H1 (cell line): ENCODE measurements at regions not wholly inside any gene's neighbourhood (a gene's known extent, or its start where the extent isn't known, plus 50 kb on each side); places are given as distances from the start of the nearest gene placed in this dataset.

ENCODE experiments used
- CTCF ChIA-PET: fragments of 300-600 bp; sonication (Branson Sonifier 250); formaldehyde crosslinking; loops from one replicate; lab custom pipeline; 2021; ENCODE audit not compliant: partially characterized antibody; lab: Charles Lee
- POLR2A ChIA-PET: fragments of 300-600 bp; sonication (Branson Sonifier 250); formaldehyde crosslinking; loops from one replicate; lab custom pipeline; 2021; ENCODE audit warnings: inconsistent platforms; ENCODE audit not compliant: partially characterized antibody; lab: Charles Lee
- DNase-seq, 2 experiments: peaks; one replicate each; pipeline versions ENCODE4 v3.0.0 to v3.0.0-alpha.2; 2010 to 2022; ENCODE audit warnings: low spot score in 2 of 2, low read depth in 1 of 2, mixed read lengths in 1 of 2
- FAIRE-seq: peaks from 2 replicates; lab custom pipeline; 2011; peaks lifted over from hg19 to GRCh38; lab: Jason Lieb, UNC
- H2AFZ ChIP-seq: 2 replicates; pipeline ENCODE4 v1.8.1; 2012; ENCODE audit warnings: low read length, inconsistent platforms
- H2AK5ac ChIP-seq: 2 replicates; pipeline ENCODE4 v1.6.1; 2013; ENCODE audit warnings: low read depth, low read length
- H2BK120ac ChIP-seq: replicated peaks from 2 replicates; pipeline ENCODE3; 2013; ENCODE audit warnings: low read depth, low read length, inconsistent platforms
- H2BK12ac ChIP-seq: 2 replicates; pipeline ENCODE4 v1.6.1; 2013; ENCODE audit warnings: low read depth, low read length
- H2BK15ac ChIP-seq: 2 replicates; pipeline ENCODE4 v1.6.1; 2013; ENCODE audit warnings: low read length
- H2BK20ac ChIP-seq: 2 replicates; pipeline ENCODE4 v1.6.1; 2013; ENCODE audit warnings: low read length
- H2BK5ac ChIP-seq: 2 replicates; pipeline ENCODE4 v1.6.1; 2013; ENCODE audit warnings: low read depth, low read length
- H3K14ac ChIP-seq: 2 replicates; pipeline ENCODE4 v1.6.1; 2013; ENCODE audit warnings: inconsistent platforms; ENCODE audit not compliant: insufficient read length
- H3K18ac ChIP-seq: 2 replicates; pipeline ENCODE4 v1.6.1; 2013; ENCODE audit warnings: low read length; ENCODE audit errors: extremely low read depth
- H3K23ac ChIP-seq: 2 replicates; pipeline ENCODE4 v1.6.1; 2013; ENCODE audit warnings: inconsistent platforms; ENCODE audit not compliant: insufficient read length
- H3K23me2 ChIP-seq: 2 replicates; pipeline ENCODE4 v1.6.1; 2013; ENCODE audit warnings: low read depth, low read length
- H3K27ac ChIP-seq: 2 replicates; pipeline ENCODE4 v1.6.1; 2011; ENCODE audit warnings: low read depth, low read length, inconsistent platforms
- H3K27me3 ChIP-seq, 4 experiments: replicated peaks in 1 of 4; 1 replicate in 1 of 4; 2 replicates in 3 of 4; pipeline versions ENCODE4 v1.6.1 to v1.8.1; 2011 to 2013; ENCODE audit warnings: low read length in 3 of 4, mild to moderate bottlenecking in 3 of 4, inconsistent platforms in 2 of 4, mixed read lengths in 2 of 4, moderate library complexity in 1 of 4; ENCODE audit not compliant: control insufficient read depth in 3 of 4, insufficient read depth in 3 of 4; ENCODE audit errors: extremely low read depth in 1 of 4
- H3K36me3 ChIP-seq, 4 experiments: 2 replicates each; pipeline versions ENCODE4 v1.6.1 to v1.8.1; 2011 to 2013; ENCODE audit warnings: mild to moderate bottlenecking in 4 of 4, low read length in 3 of 4, moderate library complexity in 2 of 4, control low read depth in 1 of 4, inconsistent platforms in 1 of 4; ENCODE audit not compliant: insufficient read depth in 4 of 4, control insufficient read depth in 2 of 4
- H3K4ac ChIP-seq: replicated peaks from 2 replicates; pipeline ENCODE3; 2013; ENCODE audit warnings: low read length, low read depth, mixed read lengths, inconsistent platforms; ENCODE audit not compliant: insufficient read length
- H3K4me1 ChIP-seq, 4 experiments: replicated peaks in 1 of 4; 1 replicate in 1 of 4; 2 replicates in 3 of 4; pipeline versions ENCODE4 v1.6.1 to v1.8.1; 2011 to 2013; ENCODE audit warnings: low read length in 3 of 4, inconsistent platforms in 2 of 4, mixed read lengths in 1 of 4; ENCODE audit not compliant: insufficient read depth in 4 of 4, control insufficient read depth in 3 of 4
- H3K4me2 ChIP-seq, 2 experiments: 2 replicates each; pipeline versions ENCODE4 v1.6.1 to v1.8.1; 2011 to 2013; ENCODE audit warnings: low read depth in 2 of 2, low read length in 2 of 2, control low read depth in 1 of 2, inconsistent platforms in 1 of 2, mild to moderate bottlenecking in 1 of 2; ENCODE audit not compliant: insufficient read depth in 1 of 2
- H3K4me3 ChIP-seq, 4 experiments: fragments of 200-600, 300-600 bp in 1 of 4; sonication (generic), shearing (Covaris generic), sonication (Bioruptor Twin) in 1 of 4; 2 replicates each; pipeline versions ENCODE4 v1.5.1 to v1.8.1; 2011 to 2016; ENCODE audit warnings: low read length in 4 of 4, low read depth in 3 of 4, control low read depth in 2 of 4, inconsistent platforms in 2 of 4, mild to moderate bottlenecking in 2 of 4, mixed read lengths in 1 of 4, moderate library complexity in 1 of 4; ENCODE audit not compliant: insufficient read depth in 2 of 4; ENCODE audit errors: extremely low read depth in 1 of 4
- H3K56ac ChIP-seq: replicated peaks from 2 replicates; pipeline ENCODE3; 2013; ENCODE audit warnings: low read depth, mild to moderate bottlenecking, mixed read lengths, low read length, inconsistent platforms; ENCODE audit not compliant: insufficient read length
- H3K79me1 ChIP-seq: 2 replicates; pipeline ENCODE4 v1.6.1; 2013; ENCODE audit warnings: low read depth, low read length, control low read depth
- H3K79me2 ChIP-seq, 2 experiments: 2 replicates each; pipeline versions ENCODE4 v1.6.1 to v1.8.1; 2012 to 2013; ENCODE audit warnings: low read length in 2 of 2, mild to moderate bottlenecking in 2 of 2, inconsistent platforms in 1 of 2; ENCODE audit not compliant: insufficient read depth in 2 of 2, control insufficient read depth in 1 of 2
- H3K9ac ChIP-seq, 4 experiments: replicated peaks in 1 of 4; 1 replicate in 1 of 4; 2 replicates in 3 of 4; pipeline versions ENCODE4 v1.6.1 to v1.8.1; 2011 to 2013; ENCODE audit warnings: low read depth in 3 of 4, low read length in 3 of 4, control low read depth in 2 of 4, mild to moderate bottlenecking in 2 of 4, moderate library complexity in 2 of 4, inconsistent platforms in 1 of 4; ENCODE audit errors: extremely low read depth in 1 of 4
- H3K9me3 ChIP-seq, 2 experiments: 2 replicates each; pipeline versions ENCODE4 v1.6.1 to v1.8.1; 2012 to 2013; ENCODE audit warnings: mild to moderate bottlenecking in 2 of 2, moderate library complexity in 2 of 2, control low read depth in 1 of 2, inconsistent platforms in 1 of 2, low read depth in 1 of 2, low read length in 1 of 2, mixed read lengths in 1 of 2; ENCODE audit not compliant: insufficient read depth in 2 of 2
- H4K20me1 ChIP-seq, 2 experiments: replicated peaks in 1 of 2; 2 replicates each; pipeline versions ENCODE3 to v1.8.1; 2011 to 2013; ENCODE audit warnings: inconsistent platforms in 2 of 2, low read length in 2 of 2, mild to moderate bottlenecking in 1 of 2; ENCODE audit not compliant: insufficient read depth in 2 of 2, control insufficient read depth in 1 of 2
- H4K5ac ChIP-seq: 2 replicates; pipeline ENCODE4 v1.6.1; 2013; ENCODE audit warnings: low read length, low read depth, mixed read lengths, inconsistent platforms; ENCODE audit not compliant: insufficient read length
- H4K8ac ChIP-seq: 2 replicates; pipeline ENCODE4 v1.8.0; 2013; ENCODE audit warnings: mild to moderate bottlenecking, moderate library complexity, low read length, inconsistent platforms; ENCODE audit not compliant: insufficient read depth; ENCODE audit errors: extremely low read depth
- H4K91ac ChIP-seq: replicated peaks from 2 replicates; pipeline ENCODE3; 2013; ENCODE audit warnings: low read length, mixed read lengths, inconsistent platforms; ENCODE audit not compliant: insufficient read length
- BACH1 ChIP-seq: IDR thresholded peaks from 2 replicates; pipeline ENCODE4 v1.6.1; 2012; ENCODE audit warnings: low read length, improper control_type of control experiment
- MAFK ChIP-seq: IDR thresholded peaks from 2 replicates; pipeline ENCODE4 v1.6.1; 2012; ENCODE audit warnings: low read depth, mild to moderate bottlenecking, improper control_type of control experiment, low read length
- RBBP5 ChIP-seq: IDR thresholded peaks from 2 replicates; pipeline ENCODE4 v1.7.1; 2012; ENCODE audit warnings: low read depth, mild to moderate bottlenecking, inconsistent platforms, low read length, moderate library complexity, borderline replicate concordance
- WGBS, 2 experiments: shearing (Covaris generic) in 1 of 2; methylation state at CpG; one replicate each; pipeline versions ENCODE4 v1.1.6 to v1.1.7; 2013 to 2015; ENCODE audit warnings: low lambda C conversion rate in 2 of 2, mixed read lengths in 2 of 2, inconsistent platforms in 1 of 2, low coverage in 1 of 2, missing lambda C conversion rate in 1 of 2; ENCODE audit not compliant: insufficient replicate concordance in 2 of 2, insufficient coverage in 1 of 2, insufficient read length in 1 of 2; ENCODE audit errors: extremely low coverage in 1 of 2, missing lambda C conversion rate in 1 of 2; 5-methylcytosine and 5-hydroxymethylcytosine counted together

DNA sequence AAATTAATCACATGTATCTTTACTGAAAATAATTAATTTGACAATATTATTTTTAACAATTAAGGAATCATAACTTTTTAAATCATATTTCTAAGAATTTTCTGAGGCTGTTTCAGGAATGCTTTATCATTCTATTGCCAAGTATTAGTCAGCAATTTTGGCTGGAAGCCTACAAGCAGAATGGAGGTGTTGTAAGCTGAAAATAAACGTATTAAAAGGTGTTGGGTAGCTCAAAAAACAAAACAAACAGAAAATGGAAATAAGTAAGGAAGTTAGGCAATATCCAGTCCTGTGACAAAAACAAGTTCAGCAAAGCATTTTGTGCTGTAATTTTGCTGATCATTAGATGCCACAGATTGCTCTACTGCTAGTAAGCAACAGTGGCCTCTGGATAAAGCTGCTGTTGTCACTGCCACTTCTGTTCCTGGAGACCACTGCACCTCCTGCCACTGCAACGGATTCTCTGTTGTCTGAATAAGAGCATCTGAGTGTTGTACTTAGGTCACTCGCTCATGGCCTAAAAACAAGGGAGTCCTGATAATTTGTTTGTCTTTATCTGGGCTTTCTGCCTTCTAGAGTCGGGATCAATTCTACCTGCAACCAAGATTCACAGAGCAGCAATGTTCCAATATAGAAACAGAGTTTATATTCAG lies 63.5 kb upstream of the SLITRK3 start:
- Histone ChIP-seq H3K36me3 (no peaks in the 10 kb centered on the region), H2BK15ac (no peak overlapping the region), H2AK5ac (no peak overlapping the region), H3K4me1 (no peaks in the 10 kb centered on the region), H3K23me2 (no peaks in the 10 kb centered on the region), H4K20me1 (no peaks in the 10 kb centered on the region), H3K9me3 (no peaks in the 10 kb centered on the region), H4K91ac (no peak overlapping the region), H3K23ac (no peak overlapping the region), H3K27ac (no peak overlapping the region), H3K4me3 (no peak overlapping the region), H4K8ac (no peak overlapping the region), H3K79me2 (no peaks in the 10 kb centered on the region), H3K56ac (no peak overlapping the region), H3K27me3 (no peaks in the 10 kb centered on the region), H4K5ac (no peak overlapping the region), H3K79me1 (no peaks in the 10 kb centered on the region), H2BK12ac (no peak overlapping the region; the same call in 1 of the 2 replicates), H3K14ac (no peak overlapping the region), H3K4ac (no peak overlapping the region), H3K18ac (no peak overlapping the region), H2BK20ac (no peak overlapping the region), H2BK5ac (no peak overlapping the region), H3K9ac (no peak overlapping the region), H2BK120ac (no peak overlapping the region), H3K4me2 (no peak overlapping the region)
- ChIA-PET CTCF (interaction anchor here (0.6 to 1.3 kb wide), 3 partner anchors 71 to 1773 kb away, joined by 3 read pairs; no protein-coding TSS in a partner anchor), POLR2A (no interaction called here)
- 88% methylated on average over 4 of the region's 4 CpGs; no CpG with 5 or more reads in 1 of the 2 experiments for WGBS, 2 experiments
- DNase-seq, result no peak
- FAIRE-seq, result no peak
- TF ChIP-seq RBBP5 (no peak), MAFK (peak; percentile 74), BACH1 (peak; percentile 94)
- TF ChIP-seq, all 59 proteins: peak for 2
- H2AFZ ChIP-seq, result peak overlapping the region; percentile 86; the same call in 1 of the 2 replicates
